ENCODE measurements at regions not wholly inside any gene's neighbourhood (a gene's known extent, or its start where the extent isn't known, plus 50 kb on each side); places are given as distances from the start of the nearest gene placed in this dataset.

DNA sequence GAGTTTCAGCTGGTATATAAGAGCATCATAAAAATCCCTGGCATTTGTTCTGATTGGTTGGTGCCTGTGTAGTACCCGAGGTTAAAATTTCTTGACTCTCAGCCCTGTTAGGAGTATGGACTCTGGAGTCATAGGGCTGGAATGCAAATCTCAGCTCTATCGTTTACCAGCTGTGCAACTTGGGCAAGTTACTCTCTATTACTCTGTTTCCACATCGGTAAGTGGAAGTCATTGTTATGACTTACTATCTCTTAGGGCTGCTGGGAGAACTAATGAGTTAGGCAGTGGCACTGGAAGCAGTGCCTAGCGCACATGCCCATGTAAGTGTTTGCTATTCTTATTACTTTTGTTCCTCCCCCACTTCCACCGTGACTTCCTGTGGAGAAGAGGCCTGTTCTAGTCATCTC is 141.6 kb downstream of the BOD1 start:
- ChIA-PET CTCF (interaction anchor here (1.0 to 1.1 kb wide), 2 partner anchors 24 to 107 kb away, joined by 3 read pairs; no protein-coding TSS in a partner anchor), POLR2A (interaction anchor here (0.5 kb wide), 1 partner anchor 92 kb away, joined by 6 read pairs; no protein-coding TSS in a partner anchor)
- ATAC-seq (no peak), DNase-seq (ENCODE audit: low spot score) (no peak)
- Mint-ChIP-seq H3K9me3 (no peaks in the 10 kb centered on the region), H3K4me1 (peaks cover 10% of the 10 kb centered on the region; the same call in 1 of the 2 replicates), H3K27me3 (ENCODE audit: low read depth) (no peaks in the 10 kb centered on the region), H3K36me3 (no peaks in the 10 kb centered on the region), H3K27ac (no peak overlapping the region), H3K4me3 (no peak overlapping the region)
- TF ChIP-seq, protein P1, sequence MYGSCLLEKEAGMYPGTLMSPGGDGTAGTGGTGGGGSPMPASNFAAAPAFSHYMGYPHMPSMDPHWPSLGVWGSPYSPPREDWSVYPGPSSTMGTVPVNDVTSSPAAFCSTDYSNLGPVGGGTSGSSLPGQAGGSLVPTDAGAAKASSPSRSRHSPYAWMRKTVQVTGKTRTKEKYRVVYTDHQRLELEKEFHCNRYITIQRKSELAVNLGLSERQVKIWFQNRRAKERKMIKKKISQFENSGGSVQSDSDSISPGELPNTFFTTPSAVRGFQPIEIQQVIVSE (CRISPR knock-in tag; IDR thresholded peaks at IDR 0.05; ENCODE audit: borderline replicate concordance) = no peak
- TF ChIP-seq CREM (CRISPR knock-in tag; IDR thresholded peaks at IDR 0.05) (no peak), ZNF121 (CRISPR knock-in tag; IDR thresholded peaks at IDR 0.05) (no peak), ZNF423 (CRISPR knock-in tag; IDR thresholded peaks at IDR 0.05) (no peak), ZNF396 (CRISPR knock-in tag; IDR thresholded peaks at IDR 0.05; ENCODE audit: borderline replicate concordance) (no peak), ZNF317 (CRISPR knock-in tag; IDR thresholded peaks at IDR 0.05; ENCODE audit: borderline replicate concordance, low read depth) (no peak), ETV6 (CRISPR knock-in tag; IDR thresholded peaks at IDR 0.05) (no peak), HMGA2 (CRISPR knock-in tag; IDR thresholded peaks at IDR 0.05) (no peak), AFF4 (CRISPR knock-in tag; IDR thresholded peaks at IDR 0.05; ENCODE audit: borderline replicate concordance) (no peak)
- TF ChIP-seq, protein P2, sequence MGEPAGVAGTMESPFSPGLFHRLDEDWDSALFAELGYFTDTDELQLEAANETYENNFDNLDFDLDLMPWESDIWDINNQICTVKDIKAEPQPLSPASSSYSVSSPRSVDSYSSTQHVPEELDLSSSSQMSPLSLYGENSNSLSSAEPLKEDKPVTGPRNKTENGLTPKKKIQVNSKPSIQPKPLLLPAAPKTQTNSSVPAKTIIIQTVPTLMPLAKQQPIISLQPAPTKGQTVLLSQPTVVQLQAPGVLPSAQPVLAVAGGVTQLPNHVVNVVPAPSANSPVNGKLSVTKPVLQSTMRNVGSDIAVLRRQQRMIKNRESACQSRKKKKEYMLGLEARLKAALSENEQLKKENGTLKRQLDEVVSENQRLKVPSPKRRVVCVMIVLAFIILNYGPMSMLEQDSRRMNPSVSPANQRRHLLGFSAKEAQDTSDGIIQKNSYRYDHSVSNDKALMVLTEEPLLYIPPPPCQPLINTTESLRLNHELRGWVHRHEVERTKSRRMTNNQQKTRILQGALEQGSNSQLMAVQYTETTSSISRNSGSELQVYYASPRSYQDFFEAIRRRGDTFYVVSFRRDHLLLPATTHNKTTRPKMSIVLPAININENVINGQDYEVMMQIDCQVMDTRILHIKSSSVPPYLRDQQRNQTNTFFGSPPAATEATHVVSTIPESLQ (CRISPR knock-in tag; IDR thresholded peaks at IDR 0.05) = no peak
- TF ChIP-seq, protein P3, sequence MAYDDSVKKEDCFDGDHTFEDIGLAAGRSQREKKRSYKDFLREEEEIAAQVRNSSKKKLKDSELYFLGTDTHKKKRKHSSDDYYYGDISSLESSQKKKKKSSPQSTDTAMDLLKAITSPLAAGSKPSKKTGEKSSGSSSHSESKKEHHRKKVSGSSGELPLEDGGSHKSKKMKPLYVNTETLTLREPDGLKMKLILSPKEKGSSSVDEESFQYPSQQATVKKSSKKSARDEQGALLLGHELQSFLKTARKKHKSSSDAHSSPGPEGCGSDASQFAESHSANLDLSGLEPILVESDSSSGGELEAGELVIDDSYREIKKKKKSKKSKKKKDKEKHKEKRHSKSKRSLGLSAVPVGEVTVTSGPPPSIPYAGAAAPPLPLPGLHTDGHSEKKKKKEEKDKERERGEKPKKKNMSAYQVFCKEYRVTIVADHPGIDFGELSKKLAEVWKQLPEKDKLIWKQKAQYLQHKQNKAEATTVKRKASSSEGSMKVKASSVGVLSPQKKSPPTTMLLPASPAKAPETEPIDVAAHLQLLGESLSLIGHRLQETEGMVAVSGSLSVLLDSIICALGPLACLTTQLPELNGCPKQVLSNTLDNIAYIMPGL (CRISPR knock-in tag; IDR thresholded peaks at IDR 0.05) = no peak

- no peaks in the 10 kb centered on the region for H3K27me3 Mint-ChIP-seq (ENCODE audit: low read depth)
- H3K4me1 Mint-ChIP-seq = peaks cover 10% of the 10 kb centered on the region; the same call in 1 of the 2 replicates
- DNase-seq (ENCODE audit: low spot score) (no peak), ATAC-seq (no peak)
- ChIA-PET CTCF (interaction anchor here (1.2 kb wide), 1 partner anchor 100 kb away, joined by 5 read pairs; no protein-coding TSS in a partner anchor), POLR2A (no interaction called here)
- TF ChIP-seq FOXK1 (CRISPR knock-in tag; IDR thresholded peaks at IDR 0.05) (no peak), TP53 (CRISPR knock-in tag; IDR thresholded peaks at IDR 0.05) (no peak), CBFB (CRISPR knock-in tag; IDR thresholded peaks at IDR 0.05; ENCODE audit: low read depth) (no peak), ZNF671 (CRISPR knock-in tag; IDR thresholded peaks at IDR 0.05) (no peak), JUN (CRISPR knock-in tag; IDR thresholded peaks at IDR 0.05) (no peak), GRHL2 (CRISPR knock-in tag; IDR thresholded peaks at IDR 0.05; ENCODE audit: insufficient replicate concordance, severe bottlenecking) (no peak), TCF7 (CRISPR knock-in tag; IDR thresholded peaks at IDR 0.05; ENCODE audit: low read depth) (no peak), ZNF396 (CRISPR knock-in tag; IDR thresholded peaks at IDR 0.05; ENCODE audit: borderline replicate concordance) (no peak), CREM (CRISPR knock-in tag; IDR thresholded peaks at IDR 0.05) (no peak)
- TF ChIP-seq, protein P4, sequence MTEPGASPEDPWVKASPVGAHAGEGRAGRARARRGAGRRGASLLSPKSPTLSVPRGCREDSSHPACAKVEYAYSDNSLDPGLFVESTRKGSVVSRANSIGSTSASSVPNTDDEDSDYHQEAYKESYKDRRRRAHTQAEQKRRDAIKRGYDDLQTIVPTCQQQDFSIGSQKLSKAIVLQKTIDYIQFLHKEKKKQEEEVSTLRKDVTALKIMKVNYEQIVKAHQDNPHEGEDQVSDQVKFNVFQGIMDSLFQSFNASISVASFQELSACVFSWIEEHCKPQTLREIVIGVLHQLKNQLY (CRISPR knock-in tag; IDR thresholded peaks at IDR 0.05) = no peak
- H3K36me3 Mint-ChIP-seq = no peaks in the 10 kb centered on the region
- H3K9me3 Mint-ChIP-seq = no peaks in the 10 kb centered on the region
- no peak overlapping the region for H3K4me3 Mint-ChIP-seq
- H3K27ac Mint-ChIP-seq = no peak overlapping the region
Measured at GRCh38 chr5:173473288-173473687, 143.2 kb downstream of the BOD1 start.

All from WTC11 (cell line).